GM06990 (cell line): ENCODE measurements at regions not wholly inside any gene's neighbourhood (a gene's known extent, or its start where the extent isn't known, plus 50 kb on each side); places are given as distances from the start of the nearest gene placed in this dataset.

ENCODE experiments used
- DNase-seq: peaks from one replicate; pipeline ENCODE4 v3.0.0-alpha.2; 2011; ENCODE audit not compliant: insufficient read length; ENCODE audit errors: extremely low read depth
- H3K27me3 ChIP-seq: replicated peaks from 2 replicates; pipeline ENCODE4 v1.6.0; 2011; ENCODE audit warnings: low read length; ENCODE audit not compliant: control insufficient read depth, insufficient read depth
- H3K36me3 ChIP-seq: 2 replicates; pipeline ENCODE4 v1.5.1; 2011; ENCODE audit warnings: low read length; ENCODE audit not compliant: control insufficient read depth, insufficient read depth
- H3K4me3 ChIP-seq: replicated peaks from 2 replicates; pipeline ENCODE4 v1.5.1; 2011; ENCODE audit warnings: low read depth, mild to moderate bottlenecking, control low read depth, low read length
- TF ChIP-seq, protein P1 (sequence below): IDR thresholded peaks from 2 replicates; pipeline ENCODE4 v1.5.1; 2011; ENCODE audit warnings: low read length, control low read depth, mild to moderate bottlenecking, inconsistent platforms; ENCODE audit not compliant: insufficient read depth, poor library complexity, severe bottlenecking

DNA sequence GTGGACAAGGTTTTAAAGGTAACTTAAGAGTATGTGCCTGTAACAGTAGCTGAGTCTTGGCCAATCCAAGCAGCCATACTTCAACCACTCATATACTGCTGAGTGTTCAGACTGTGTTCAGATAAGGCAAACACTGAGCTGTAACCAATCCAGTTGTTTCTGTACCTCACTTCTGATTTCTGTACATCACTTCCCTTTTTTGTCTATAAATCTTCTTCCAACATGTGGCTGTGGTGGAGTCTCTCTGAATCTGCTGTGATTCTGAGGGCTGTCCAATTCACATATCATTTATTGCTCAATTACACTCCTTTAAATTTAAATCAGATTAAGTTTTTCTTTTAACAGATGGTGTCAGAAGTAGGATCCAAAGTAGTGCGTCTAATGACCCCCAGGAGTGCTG is 149.5 kb upstream of the PHF14 start:
- Histone ChIP-seq H3K27me3 (no peaks in the 10 kb centered on the region), H3K4me3 (no peak overlapping the region), H3K36me3 (no peaks in the 10 kb centered on the region)
- TF ChIP-seq, protein P1, sequence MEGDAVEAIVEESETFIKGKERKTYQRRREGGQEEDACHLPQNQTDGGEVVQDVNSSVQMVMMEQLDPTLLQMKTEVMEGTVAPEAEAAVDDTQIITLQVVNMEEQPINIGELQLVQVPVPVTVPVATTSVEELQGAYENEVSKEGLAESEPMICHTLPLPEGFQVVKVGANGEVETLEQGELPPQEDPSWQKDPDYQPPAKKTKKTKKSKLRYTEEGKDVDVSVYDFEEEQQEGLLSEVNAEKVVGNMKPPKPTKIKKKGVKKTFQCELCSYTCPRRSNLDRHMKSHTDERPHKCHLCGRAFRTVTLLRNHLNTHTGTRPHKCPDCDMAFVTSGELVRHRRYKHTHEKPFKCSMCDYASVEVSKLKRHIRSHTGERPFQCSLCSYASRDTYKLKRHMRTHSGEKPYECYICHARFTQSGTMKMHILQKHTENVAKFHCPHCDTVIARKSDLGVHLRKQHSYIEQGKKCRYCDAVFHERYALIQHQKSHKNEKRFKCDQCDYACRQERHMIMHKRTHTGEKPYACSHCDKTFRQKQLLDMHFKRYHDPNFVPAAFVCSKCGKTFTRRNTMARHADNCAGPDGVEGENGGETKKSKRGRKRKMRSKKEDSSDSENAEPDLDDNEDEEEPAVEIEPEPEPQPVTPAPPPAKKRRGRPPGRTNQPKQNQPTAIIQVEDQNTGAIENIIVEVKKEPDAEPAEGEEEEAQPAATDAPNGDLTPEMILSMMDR = no peak
- DNase-seq = no peak

DNA sequence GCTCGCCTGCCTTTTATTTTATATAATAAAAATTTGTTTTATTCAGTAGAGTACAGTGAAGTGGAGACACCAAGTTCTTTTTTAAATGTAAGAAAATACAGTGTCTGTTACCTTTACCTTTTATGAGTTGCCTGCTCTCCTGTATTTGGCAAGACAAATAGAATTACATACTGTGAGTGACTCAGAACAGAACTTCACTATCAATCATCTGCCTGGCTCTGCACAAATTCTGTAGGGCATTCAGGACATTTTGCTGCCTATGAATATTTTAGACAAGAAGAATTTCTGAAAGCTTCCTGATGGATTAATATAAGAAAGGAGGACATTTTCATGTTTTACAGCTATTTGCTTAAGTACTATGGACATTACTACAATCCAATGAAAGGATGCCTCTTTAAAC is 135.4 kb upstream of the PHF14 start:
- no peak overlapping the region for H3K4me3 ChIP-seq
- no peak for DNase-seq
- TF ChIP-seq, protein P1 = no peak
- no peaks in the 10 kb centered on the region for H3K27me3 ChIP-seq
- no peaks in the 10 kb centered on the region for H3K36me3 ChIP-seq

DNA sequence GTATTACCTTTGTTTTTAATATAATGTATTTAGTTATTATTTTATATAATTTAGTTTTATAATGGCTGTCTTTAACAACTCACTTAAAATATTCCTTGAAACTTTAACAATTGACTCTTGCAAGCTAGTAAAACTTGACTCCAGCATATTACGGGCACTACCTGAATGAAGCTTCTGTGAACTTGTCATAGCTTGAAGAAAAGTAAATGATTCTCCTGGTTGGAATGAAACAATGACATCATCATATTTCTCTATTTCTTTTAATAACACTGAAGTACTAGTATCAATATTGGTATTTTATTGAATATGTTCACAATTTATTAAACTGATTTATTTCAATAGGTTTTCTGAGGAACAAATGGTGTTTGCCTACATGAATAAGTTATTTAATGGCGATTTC is 128.4 kb upstream of the PHF14 start:
- H3K27me3 ChIP-seq = no peaks in the 10 kb centered on the region
- no peak overlapping the region for H3K4me3 ChIP-seq
- TF ChIP-seq, protein P1 = no peak
- H3K36me3 ChIP-seq = no peaks in the 10 kb centered on the region
- DNase-seq = no peak

DNA sequence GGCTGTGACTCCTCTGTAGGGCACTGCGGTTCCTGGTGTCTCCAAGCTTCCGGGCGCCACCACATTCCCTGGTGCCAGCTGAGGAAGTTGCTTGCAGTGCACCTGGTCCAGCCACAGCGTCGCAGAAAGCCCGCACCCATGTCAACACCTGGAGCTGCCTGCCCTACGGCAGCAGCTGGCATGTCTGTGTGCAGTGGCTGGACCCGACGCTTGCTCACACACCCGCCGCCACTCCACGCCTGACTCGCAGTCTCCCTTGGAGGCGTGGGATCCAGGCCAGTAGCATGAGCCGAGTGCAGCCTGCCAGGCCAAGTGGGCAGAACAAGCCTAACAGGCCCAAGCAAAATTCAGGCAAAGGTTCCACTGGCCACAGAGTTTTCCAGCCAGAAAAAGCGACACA is 118.1 kb upstream of the PHF14 start:
- TF ChIP-seq, protein P1 = no peak
- DNase-seq = no peak
- no peaks in the 10 kb centered on the region for H3K27me3 ChIP-seq

DNA sequence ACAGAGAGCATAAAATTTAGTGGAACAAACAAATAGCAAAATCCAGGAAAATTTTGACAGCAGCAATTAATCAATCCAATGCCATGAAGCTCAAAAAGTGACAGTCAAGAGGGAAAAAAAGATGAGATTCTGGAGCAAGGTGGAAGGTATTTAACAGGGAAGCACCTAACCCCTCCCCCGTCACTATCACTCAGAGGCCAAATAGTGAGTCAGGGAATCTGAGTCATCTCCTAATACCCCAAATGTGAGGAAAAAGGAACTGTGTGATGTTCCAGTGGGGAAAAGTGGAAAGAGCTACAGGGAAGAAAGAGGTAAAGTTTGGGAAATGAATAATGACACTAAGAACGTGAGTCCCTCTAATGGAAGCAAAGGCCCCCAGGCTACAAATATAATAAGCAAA is 113.2 kb upstream of the PHF14 start:
- TF ChIP-seq, protein P1 = no peak
- no peaks in the 10 kb centered on the region for H3K27me3 ChIP-seq
- no peaks in the 10 kb centered on the region for H3K36me3 ChIP-seq
- DNase-seq = no peak
- H3K4me3 ChIP-seq = no peak overlapping the region

More for the DNA sequence above, 118.1 kb upstream of the PHF14 start:
- no peak overlapping the region for H3K4me3 ChIP-seq
- H3K36me3 ChIP-seq = no peaks in the 10 kb centered on the region

DNA sequence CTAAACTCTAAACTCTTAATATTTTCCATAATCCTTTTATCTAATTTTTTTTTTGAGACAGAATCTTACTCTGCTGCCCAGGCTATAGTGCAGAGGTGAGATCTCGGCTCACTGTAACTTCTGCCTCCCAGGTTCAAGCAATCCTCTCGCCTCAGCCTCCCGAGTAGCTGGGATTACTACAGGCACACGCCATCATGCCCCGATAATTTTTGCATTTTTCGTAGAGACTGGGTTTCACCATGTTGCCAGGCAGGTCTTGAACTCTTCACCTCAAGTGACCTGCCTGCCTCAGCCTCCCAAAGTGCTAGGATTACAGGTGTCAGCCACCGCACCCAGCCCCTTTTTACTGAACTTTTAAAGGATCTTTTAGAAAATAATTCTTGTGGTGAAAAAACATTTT is 110.2 kb upstream of the PHF14 start:
- TF ChIP-seq, protein P1 = no peak
- Histone ChIP-seq H3K36me3 (no peaks in the 10 kb centered on the region), H3K4me3 (no peak overlapping the region), H3K27me3 (no peaks in the 10 kb centered on the region)
- DNase-seq = no peak
